Astrocyte (in vitro differentiated cells and primary cell): ENCODE measurements at regions not wholly inside any gene's neighbourhood (a gene's known extent, or its start where the extent isn't known, plus 50 kb on each side); places are given as distances from the start of the nearest gene placed in this dataset.
"Not testable (repeated sequence)": the region's sequence is repeated elsewhere in the genome, so short reads cannot be mapped to it uniquely, and the experiment has no call there.

Experiments
- EZH2 ChIP-seq: IDR thresholded peaks from 2 replicates; pipeline ENCODE4 v1.6.1; 2012; ENCODE audit warnings: mild to moderate bottlenecking, low read length, inconsistent platforms; ENCODE audit not compliant: insufficient read depth
- TF ChIP-seq, protein P1 (sequence below): IDR thresholded peaks from 2 replicates; pipeline ENCODE4 v1.5.1; 2011; ENCODE audit warnings: low read depth, mild to moderate bottlenecking, inconsistent platforms, low read length, moderate library complexity; ENCODE audit not compliant: insufficient read depth

DNA sequence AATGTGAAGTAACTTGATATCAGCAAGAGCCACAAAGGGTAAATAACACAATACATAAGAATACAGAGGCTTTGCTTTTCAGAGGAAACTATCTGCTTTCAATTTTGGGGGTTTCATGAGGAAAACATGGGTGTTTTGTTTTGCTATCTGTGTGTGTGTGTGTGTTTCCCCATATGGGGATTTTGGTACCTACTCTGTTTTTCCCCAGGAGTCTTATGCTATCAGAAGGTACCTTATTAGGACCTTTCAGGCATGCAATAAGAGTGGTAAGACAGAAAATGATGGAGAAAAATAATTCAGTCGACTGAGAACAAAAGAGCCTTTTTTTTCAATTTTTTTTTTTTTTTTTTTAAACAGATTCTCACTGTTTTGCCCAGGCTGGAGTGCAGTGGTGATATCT, 87.5 kb downstream of the HSFY2 start:
- TF ChIP-seq, protein P1, sequence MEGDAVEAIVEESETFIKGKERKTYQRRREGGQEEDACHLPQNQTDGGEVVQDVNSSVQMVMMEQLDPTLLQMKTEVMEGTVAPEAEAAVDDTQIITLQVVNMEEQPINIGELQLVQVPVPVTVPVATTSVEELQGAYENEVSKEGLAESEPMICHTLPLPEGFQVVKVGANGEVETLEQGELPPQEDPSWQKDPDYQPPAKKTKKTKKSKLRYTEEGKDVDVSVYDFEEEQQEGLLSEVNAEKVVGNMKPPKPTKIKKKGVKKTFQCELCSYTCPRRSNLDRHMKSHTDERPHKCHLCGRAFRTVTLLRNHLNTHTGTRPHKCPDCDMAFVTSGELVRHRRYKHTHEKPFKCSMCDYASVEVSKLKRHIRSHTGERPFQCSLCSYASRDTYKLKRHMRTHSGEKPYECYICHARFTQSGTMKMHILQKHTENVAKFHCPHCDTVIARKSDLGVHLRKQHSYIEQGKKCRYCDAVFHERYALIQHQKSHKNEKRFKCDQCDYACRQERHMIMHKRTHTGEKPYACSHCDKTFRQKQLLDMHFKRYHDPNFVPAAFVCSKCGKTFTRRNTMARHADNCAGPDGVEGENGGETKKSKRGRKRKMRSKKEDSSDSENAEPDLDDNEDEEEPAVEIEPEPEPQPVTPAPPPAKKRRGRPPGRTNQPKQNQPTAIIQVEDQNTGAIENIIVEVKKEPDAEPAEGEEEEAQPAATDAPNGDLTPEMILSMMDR, result not testable (repeated sequence)
- not testable (repeated sequence) for TF ChIP-seq EZH2
